Mesenchymal stem cell (in vitro differentiated cells and primary cell): ENCODE measurements at regions not wholly inside any gene's neighbourhood (a gene's known extent, or its start where the extent isn't known, plus 50 kb on each side); places are given as distances from the start of the nearest gene placed in this dataset.

Source experiments
- DNase-seq: peaks from one replicate; pipeline ENCODE4 v3.0.0-alpha.2; 2013
- H2AFZ ChIP-seq: one replicate; pipeline ENCODE4 v1.6.1; 2013; ENCODE audit warnings: low read depth, mild to moderate bottlenecking, control low read depth, inconsistent platforms, low read length, moderate library complexity
- H2AK5ac ChIP-seq: 2 replicates; pipeline ENCODE4 v1.6.1; 2013; ENCODE audit warnings: low read length, moderate library complexity, mild to moderate bottlenecking, inconsistent platforms; ENCODE audit not compliant: severe bottlenecking
- H2BK120ac ChIP-seq: one replicate; pipeline ENCODE4 v1.6.1; 2013; ENCODE audit warnings: low read depth, mild to moderate bottlenecking, inconsistent platforms, low read length, moderate library complexity
- H2BK12ac ChIP-seq, 2 experiments: one replicate each; pipeline ENCODE4 v1.6.1; 2013; ENCODE audit warnings: inconsistent platforms in 2 of 2, low read length in 2 of 2, mild to moderate bottlenecking in 2 of 2, moderate library complexity in 2 of 2, control low read depth in 1 of 2
- H2BK15ac ChIP-seq: one replicate; pipeline ENCODE4 v1.6.1; 2013; ENCODE audit warnings: mild to moderate bottlenecking, low read depth, inconsistent platforms; ENCODE audit not compliant: poor library complexity, severe bottlenecking
- H2BK5ac ChIP-seq: 2 replicates; pipeline ENCODE4 v1.6.1; 2013; ENCODE audit warnings: low read depth, mild to moderate bottlenecking, low read length, control low read depth, inconsistent platforms; ENCODE audit not compliant: poor library complexity, severe bottlenecking
- H3K14ac ChIP-seq, 2 experiments: one replicate each; pipeline ENCODE4 v1.6.1; 2013; ENCODE audit warnings: inconsistent platforms in 2 of 2, low read length in 2 of 2, control low read depth in 1 of 2, mild to moderate bottlenecking in 1 of 2, moderate library complexity in 1 of 2
- H3K18ac ChIP-seq, 2 experiments: one replicate each; pipeline ENCODE4 v1.6.1; 2013; ENCODE audit warnings: inconsistent platforms in 2 of 2, low read length in 2 of 2, control low read depth in 1 of 2, low read depth in 1 of 2, mild to moderate bottlenecking in 1 of 2
- H3K23ac ChIP-seq, 2 experiments: one replicate each; pipeline ENCODE4 v1.6.1; 2013; ENCODE audit warnings: inconsistent platforms in 2 of 2, low read length in 2 of 2, mild to moderate bottlenecking in 2 of 2, moderate library complexity in 2 of 2, control low read depth in 1 of 2
- H3K27ac ChIP-seq: 2 replicates; pipeline ENCODE4 v1.5.1; 2013; ENCODE audit warnings: mild to moderate bottlenecking, moderate library complexity, low read length, control low read depth, inconsistent platforms; ENCODE audit not compliant: poor library complexity, severe bottlenecking
- H3K27me3 ChIP-seq, 2 experiments: 2 replicates each; pipeline versions ENCODE4 v1.6.1 to v1.7.0; 2013; ENCODE audit warnings: low read length in 2 of 2, mild to moderate bottlenecking in 2 of 2, moderate library complexity in 2 of 2, control low read depth in 1 of 2, inconsistent platforms in 1 of 2; ENCODE audit not compliant: control insufficient read depth in 1 of 2, insufficient read depth in 1 of 2
- H3K36me3 ChIP-seq, 2 experiments: 2 replicates each; pipeline versions ENCODE4 v1.6.1 to v1.7.0; 2013; ENCODE audit warnings: low read length in 2 of 2, control low read depth in 1 of 2, inconsistent platforms in 1 of 2, low read depth in 1 of 2, mild to moderate bottlenecking in 1 of 2; ENCODE audit not compliant: insufficient read depth in 2 of 2, control insufficient read depth in 1 of 2
- H3K4ac ChIP-seq, 2 experiments: one replicate each; pipeline ENCODE4 v1.6.1; 2013; ENCODE audit warnings: inconsistent platforms in 2 of 2, low read length in 2 of 2, mild to moderate bottlenecking in 2 of 2, moderate library complexity in 2 of 2, control low read depth in 1 of 2, low read depth in 1 of 2
- H3K4me1 ChIP-seq: 2 replicates; pipeline ENCODE4 v1.6.1; 2013; ENCODE audit warnings: low read depth, low read length, control low read depth; ENCODE audit not compliant: control insufficient read depth, insufficient read depth
- H3K4me2 ChIP-seq: 2 replicates; pipeline ENCODE4 v1.6.1; 2013; ENCODE audit warnings: low read length, mild to moderate bottlenecking, inconsistent platforms; ENCODE audit not compliant: poor library complexity, severe bottlenecking
- H3K4me3 ChIP-seq, 2 experiments: 2 replicates each; pipeline versions ENCODE4 v1.5.1 to v1.7.0; 2013; ENCODE audit warnings: low read length in 2 of 2, mild to moderate bottlenecking in 2 of 2, control low read depth in 1 of 2, low read depth in 1 of 2; ENCODE audit not compliant: insufficient read depth in 1 of 2
- H3K79me1 ChIP-seq: replicated peaks from 2 replicates; pipeline ENCODE4 v1.6.1; 2013; ENCODE audit warnings: mild to moderate bottlenecking, control low read depth, low read length, inconsistent platforms; ENCODE audit not compliant: poor library complexity, severe bottlenecking
- H3K9ac ChIP-seq: 2 replicates; pipeline ENCODE4 v1.7.0; 2013; ENCODE audit warnings: mild to moderate bottlenecking, low read length, moderate library complexity
- H3K9me3 ChIP-seq: 2 replicates; pipeline ENCODE4 v1.7.0; 2013; ENCODE audit warnings: mild to moderate bottlenecking, low read length; ENCODE audit not compliant: control insufficient read depth
- H4K8ac ChIP-seq: one replicate; pipeline ENCODE4 v1.6.1; 2013; ENCODE audit warnings: inconsistent platforms, mild to moderate bottlenecking, low read length, moderate library complexity
- H4K91ac ChIP-seq: one replicate; pipeline ENCODE4 v1.6.1; 2013; ENCODE audit warnings: mild to moderate bottlenecking, low read length, inconsistent platforms
- WGBS: methylation state at CpG from one replicate; pipeline ENCODE4 v1.1.7; 2013; ENCODE audit warnings: mixed read lengths; 5-methylcytosine and 5-hydroxymethylcytosine counted together

- H3K14ac ChIP-seq = no peak overlapping the region
- H2AK5ac ChIP-seq = no peak overlapping the region
- H3K27ac ChIP-seq = no peak overlapping the region
- no peaks in the 10 kb centered on the region for H3K4me1 ChIP-seq
- H2AFZ ChIP-seq = no peak overlapping the region
- no peak overlapping the region for H2BK15ac ChIP-seq
- H3K79me1 ChIP-seq = no peaks in the 10 kb centered on the region
- no peak overlapping the region for H4K8ac ChIP-seq
- H4K91ac ChIP-seq = no peak overlapping the region
- H3K4ac ChIP-seq = no peak overlapping the region
- no peak overlapping the region for H3K4me3 ChIP-seq
- no peak overlapping the region for H3K4me2 ChIP-seq
- H3K9ac ChIP-seq = no peak overlapping the region
- H3K18ac ChIP-seq = no peak overlapping the region
- 99% methylated on average over 6 of the region's 12 CpGs for WGBS
- no peaks in the 10 kb centered on the region for H3K9me3 ChIP-seq
- H2BK12ac ChIP-seq = no peak overlapping the region
- H3K23ac ChIP-seq = no peak overlapping the region
- no peak overlapping the region for H2BK120ac ChIP-seq
- H3K27me3 ChIP-seq = no peaks in the 10 kb centered on the region
- H2BK5ac ChIP-seq = no peak overlapping the region
- no peak for DNase-seq
- no peaks in the 10 kb centered on the region for H3K36me3 ChIP-seq
These were observed 698.4 kb upstream of the CCDC54 start for GRCh38 chr3:106678657-106679390.

- H3K4me1 ChIP-seq = no peaks in the 10 kb centered on the region
- H3K36me3 ChIP-seq = no peaks in the 10 kb centered on the region
- H3K9ac ChIP-seq = no peak overlapping the region
- no peak overlapping the region for H4K91ac ChIP-seq
- no peak overlapping the region for H3K4ac ChIP-seq
- H3K27me3 ChIP-seq = no peaks in the 10 kb centered on the region
- H3K18ac ChIP-seq = no peak overlapping the region
- no peak overlapping the region for H2BK12ac ChIP-seq
- no peak overlapping the region for H3K23ac ChIP-seq
- H3K4me2 ChIP-seq = no peak overlapping the region
- H3K9me3 ChIP-seq = no peaks in the 10 kb centered on the region
- no peak overlapping the region for H3K27ac ChIP-seq
- no peaks in the 10 kb centered on the region for H3K79me1 ChIP-seq
- no peak overlapping the region for H2BK15ac ChIP-seq
- H4K8ac ChIP-seq = no peak overlapping the region
- no peak overlapping the region for H2AFZ ChIP-seq
- no peak overlapping the region for H2BK120ac ChIP-seq
- H2BK5ac ChIP-seq = no peak overlapping the region
- DNase-seq = no peak
- no peak overlapping the region for H3K4me3 ChIP-seq
- H2AK5ac ChIP-seq = no peak overlapping the region
- H3K14ac ChIP-seq = no peak overlapping the region
These were observed 693.2 kb upstream of the CCDC54 start for GRCh38 chr3:106683953-106684620.

- Histone ChIP-seq H2BK12ac (no peak overlapping the region), H3K27ac (no peak overlapping the region), H3K4me2 (no peak overlapping the region)
These were observed 691.5 kb upstream of the CCDC54 start for GRCh38 chr3:106685745-106686144.

GRCh38 chr3:106687905-106688304 is 689.3 kb upstream of the CCDC54 start:
- Histone ChIP-seq H2BK5ac (no peak overlapping the region), H2BK15ac (no peak overlapping the region)

More at GRCh38 chr3:106685745-106686144, 691.5 kb upstream of the CCDC54 start:
- H4K91ac ChIP-seq = no peak overlapping the region
- no peaks in the 10 kb centered on the region for H3K9me3 ChIP-seq
- H3K4ac ChIP-seq = no peak overlapping the region
- no peaks in the 10 kb centered on the region for H3K27me3 ChIP-seq
- H2AK5ac ChIP-seq = no peak overlapping the region
- WGBS = 96% methylated on average over 4 of the region's 5 CpGs
- no peak overlapping the region for H3K4me3 ChIP-seq
- no peaks in the 10 kb centered on the region for H3K36me3 ChIP-seq
- H3K18ac ChIP-seq = no peak overlapping the region
- H3K9ac ChIP-seq = no peak overlapping the region
- H2AFZ ChIP-seq = no peak overlapping the region
- H3K14ac ChIP-seq = no peak overlapping the region
- no peak overlapping the region for H4K8ac ChIP-seq
- H2BK120ac ChIP-seq = no peak overlapping the region
- no peak overlapping the region for H2BK15ac ChIP-seq
- H3K79me1 ChIP-seq = no peaks in the 10 kb centered on the region
- DNase-seq = no peak
- H3K23ac ChIP-seq = no peak overlapping the region
- H2BK5ac ChIP-seq = no peak overlapping the region
- H3K4me1 ChIP-seq = no peaks in the 10 kb centered on the region

More at GRCh38 chr3:106687905-106688304, 689.3 kb upstream of the CCDC54 start:
- Histone ChIP-seq H3K4me1 (no peaks in the 10 kb centered on the region), H2BK120ac (no peak overlapping the region), H3K36me3 (no peaks in the 10 kb centered on the region), H3K14ac (no peak overlapping the region), H2BK12ac (no peak overlapping the region), H3K27ac (no peak overlapping the region), H2AFZ (no peak overlapping the region), H3K4ac (no peak overlapping the region), H3K4me2 (no peak overlapping the region), H3K23ac (no peak overlapping the region), H2AK5ac (no peak overlapping the region), H3K9me3 (no peaks in the 10 kb centered on the region), H3K27me3 (no peaks in the 10 kb centered on the region), H3K18ac (no peak overlapping the region), H3K4me3 (no peak overlapping the region), H4K91ac (no peak overlapping the region), H4K8ac (no peak overlapping the region), H3K9ac (no peak overlapping the region), H3K79me1 (no peaks in the 10 kb centered on the region)
- WGBS = no CpG with 5 or more reads among the region's 3 CpGs
- DNase-seq = no peak
